NCI-H748 treated with DMSO at 0.1 percent for 48 hours (cell line): ENCODE measurements at regions not wholly inside any gene's neighbourhood (a gene's known extent, or its start where the extent isn't known, plus 50 kb on each side); places are given as distances from the start of the nearest gene placed in this dataset.
"Not testable (repeated sequence)": the region's sequence is repeated elsewhere in the genome, so short reads cannot be mapped to it uniquely, and the experiment has no call there.

Source experiments
- DNase-seq: peaks from one replicate; lab custom pipeline; 2025; lab: John Stamatoyannopoulos, UW

- no peak for DNase-seq
Measured at GRCh38 chr6:168938546-168938945, 315.1 kb downstream of the THBS2 start.

DNA sequence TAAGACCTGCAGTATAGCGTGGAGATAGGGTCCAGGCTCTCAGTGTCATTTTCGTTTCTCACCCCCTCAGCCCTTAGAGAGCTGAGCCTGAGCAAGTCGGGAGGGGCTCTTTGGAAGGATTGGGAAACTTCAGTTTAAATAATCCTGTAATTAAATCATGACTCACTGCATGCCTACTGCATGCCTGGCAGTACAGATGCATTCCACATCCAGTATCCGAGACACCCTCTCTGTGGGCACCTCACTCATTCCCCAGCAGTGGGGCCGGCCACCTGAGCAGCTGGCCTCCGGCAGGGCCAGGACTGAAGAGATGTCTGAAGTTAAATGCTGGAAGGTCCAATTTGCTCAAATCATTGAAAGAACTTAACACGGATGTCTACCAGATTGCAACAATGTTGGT is 316.6 kb downstream of the THBS2 start:
- DNase-seq: no peak

DNA sequence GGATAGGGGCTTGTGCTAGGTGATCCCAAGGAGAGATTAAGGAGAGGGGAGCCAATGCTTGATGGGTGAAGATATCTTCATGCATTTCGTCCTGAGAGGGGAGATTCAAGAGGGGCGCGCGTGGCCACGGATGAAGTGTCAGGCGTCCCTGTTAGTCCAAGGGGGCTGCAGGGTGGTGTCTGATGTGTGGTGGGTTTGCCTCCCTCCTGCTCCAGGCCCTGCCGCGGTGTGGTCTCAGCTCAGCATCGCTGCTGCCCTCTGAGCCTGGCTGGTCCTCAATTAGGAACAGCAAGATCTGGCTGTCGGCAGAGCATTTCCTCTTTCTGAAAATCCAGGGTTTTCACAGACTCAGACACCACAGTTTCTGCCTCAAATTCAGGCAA is 318.0 kb downstream of the THBS2 start:
- no peak for DNase-seq

GRCh38 chr6:168934660-168935627 is 318.7 kb downstream of the THBS2 start:
- no peak for DNase-seq

DNA sequence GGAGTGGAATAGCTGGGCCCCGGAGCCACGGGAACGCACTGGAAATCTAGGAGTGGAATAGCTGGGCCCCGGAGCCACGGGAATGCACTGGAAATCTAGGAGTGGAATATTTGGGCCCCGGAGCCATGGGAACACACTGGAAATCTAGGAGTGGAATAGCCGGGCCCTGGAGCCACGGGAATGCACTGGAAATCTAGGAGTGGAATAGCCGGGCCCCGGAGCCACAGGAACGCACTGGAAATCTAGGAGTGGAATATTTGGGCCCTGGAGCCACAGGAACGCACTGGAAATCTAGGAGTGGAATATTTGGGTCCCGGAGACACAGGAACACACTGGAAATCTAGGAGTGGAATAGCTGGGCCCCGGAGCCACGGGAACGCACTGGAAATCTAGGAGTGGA is 321.5 kb downstream of the THBS2 start:
- not testable (repeated sequence) for DNase-seq

GRCh38 chr6:168931072-168931471 is 322.6 kb downstream of the THBS2 start:
- not testable (repeated sequence) for DNase-seq

DNA sequence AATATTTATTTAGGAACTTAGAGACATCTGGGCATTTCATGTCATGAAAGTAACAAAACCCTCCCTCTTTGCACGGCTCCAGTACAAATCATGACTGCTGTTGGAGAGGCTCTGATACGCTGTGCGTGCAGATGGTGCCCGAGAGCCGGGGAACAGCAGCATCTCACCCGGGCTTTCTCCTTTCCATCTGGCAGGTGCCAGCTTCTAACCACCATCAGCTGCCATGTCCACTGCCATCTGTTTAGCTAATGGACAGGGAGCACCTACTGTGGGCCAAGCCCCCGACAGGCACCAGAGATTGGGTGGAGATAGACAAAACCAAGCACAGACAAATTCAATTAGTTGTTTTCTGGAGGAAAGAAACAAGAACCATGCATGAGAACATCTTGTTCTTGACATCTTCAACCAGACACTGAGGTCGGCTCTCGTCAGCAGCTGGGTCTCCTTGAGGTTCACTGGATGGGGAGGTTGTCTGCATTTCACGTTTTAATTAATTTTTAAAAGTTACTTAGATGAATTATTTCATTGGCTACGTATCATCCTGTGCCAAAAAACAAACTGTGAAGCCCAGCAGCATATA is 323.7 kb downstream of the THBS2 start:
- no peak for DNase-seq

DNA sequence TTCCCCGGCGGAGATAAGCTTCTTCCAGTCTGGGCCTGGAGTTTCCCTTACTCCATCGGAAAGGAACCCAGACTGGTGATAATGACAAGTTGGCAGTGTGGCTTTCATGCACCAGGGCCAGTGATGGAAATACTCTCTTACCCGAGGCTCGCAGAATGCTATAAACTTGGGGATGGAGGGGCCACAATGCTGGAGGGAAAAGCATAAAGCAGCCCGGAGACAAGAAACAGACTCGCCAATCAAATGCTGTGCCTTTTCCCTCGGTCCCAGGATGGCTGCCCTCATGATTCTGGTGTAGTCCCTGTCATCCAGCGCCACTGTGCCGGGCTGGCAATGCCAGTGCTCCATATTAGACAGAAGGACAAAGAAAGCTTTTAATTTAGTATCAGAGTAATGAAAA is 325.6 kb downstream of the THBS2 start:
- DNase-seq: no peak

GRCh38 chr6:168927026-168927425 is 326.6 kb downstream of the THBS2 start:
- DNase-seq: no peak

GRCh38 chr6:168926306-168926705 is 327.3 kb downstream of the THBS2 start:
- no peak for DNase-seq

DNA sequence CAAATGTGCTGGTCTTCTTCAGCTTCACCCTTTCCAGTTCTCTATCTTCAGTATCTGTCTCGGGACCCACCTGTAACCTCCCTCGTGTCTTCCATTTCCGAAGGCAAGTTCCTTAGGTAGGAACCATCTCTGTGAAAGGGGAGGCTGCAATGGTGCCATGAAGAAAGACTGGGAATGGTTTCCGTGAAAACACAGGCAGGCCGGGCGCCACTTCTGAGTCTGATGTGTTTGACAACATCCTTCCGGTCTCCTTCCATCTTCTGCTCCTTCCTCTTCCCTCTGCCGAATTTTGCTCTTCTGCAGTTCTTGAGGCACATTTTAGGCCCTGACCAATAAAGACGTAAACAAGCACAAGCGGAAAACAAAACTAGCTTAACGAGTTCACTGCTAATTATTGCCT is 328.0 kb downstream of the THBS2 start:
- DNase-seq: no peak

- no peak for DNase-seq
Measured at GRCh38 chr6:168923171-168923570, 330.5 kb downstream of the THBS2 start.

DNA sequence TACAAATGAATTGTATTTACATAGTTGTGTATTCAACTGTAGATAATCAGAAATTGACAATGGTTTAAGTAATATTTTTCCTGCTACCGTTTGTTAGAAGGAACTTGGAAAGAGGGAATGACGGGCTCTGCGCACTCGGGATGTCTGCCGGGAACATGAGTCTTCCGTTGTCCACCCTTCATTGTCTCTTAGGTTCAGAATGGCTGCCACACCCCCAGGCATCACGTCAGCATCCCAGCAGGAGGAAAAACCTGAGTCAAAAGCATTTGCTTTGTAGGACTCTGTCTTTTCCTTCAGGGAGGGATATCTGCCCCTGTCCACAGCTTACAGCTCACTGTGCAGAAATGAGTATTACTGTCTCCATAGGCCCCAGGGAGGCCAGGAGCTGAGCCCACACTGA is 331.2 kb downstream of the THBS2 start:
- DNase-seq: no peak

DNA sequence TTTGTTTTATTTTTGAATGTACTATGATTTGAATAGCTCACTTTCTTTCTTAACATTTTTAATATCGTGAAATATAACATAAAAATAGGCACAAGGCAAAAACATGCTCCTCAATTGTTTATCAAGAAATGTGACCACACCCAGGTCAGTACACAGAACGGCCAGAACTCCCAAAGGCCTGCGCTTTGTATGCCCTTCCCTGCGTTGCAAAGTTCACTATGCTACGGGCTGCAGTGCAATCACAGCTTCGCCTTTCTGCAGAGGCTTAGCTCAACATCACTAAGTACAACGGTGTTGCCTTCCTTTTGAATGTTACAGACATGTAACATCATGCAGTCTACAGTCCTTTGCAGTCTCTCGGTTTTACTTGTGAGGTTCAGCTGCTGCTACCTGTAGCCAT is 333.4 kb downstream of the THBS2 start:
- DNase-seq: no peak

DNA sequence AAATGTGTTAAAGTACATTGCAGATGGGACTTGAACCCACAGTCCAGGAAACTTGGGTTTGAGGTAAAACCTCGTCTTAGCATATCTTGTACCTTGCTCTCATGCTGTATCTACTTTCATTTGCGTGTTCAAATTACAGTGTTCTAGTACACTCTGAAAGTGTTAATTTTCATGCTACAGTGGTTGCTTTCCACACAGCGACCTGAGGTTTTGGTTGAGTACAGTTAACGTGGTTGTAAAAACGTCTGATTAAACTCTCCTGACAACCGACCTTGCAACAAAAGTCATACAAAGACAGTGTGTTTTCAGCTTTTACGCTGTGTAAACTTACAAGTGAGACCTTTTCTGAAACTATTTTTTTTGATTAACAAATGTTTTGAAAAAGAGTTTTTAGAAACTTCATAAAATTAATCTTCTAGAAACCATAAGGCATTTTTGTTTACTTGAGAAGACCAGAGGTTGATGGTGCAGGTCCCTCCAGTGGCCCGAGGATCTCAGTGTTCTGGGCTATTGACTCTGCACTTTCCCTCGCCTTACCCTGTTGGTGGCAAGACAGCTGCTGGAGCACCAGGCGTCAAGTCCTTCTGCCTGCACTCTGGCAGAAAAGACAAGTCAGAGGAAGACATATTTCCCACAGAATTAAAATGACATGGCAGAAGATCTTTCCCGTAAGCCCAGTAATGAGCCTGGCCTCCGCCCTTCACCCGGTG is 334.0 kb downstream of the THBS2 start:
- DNase-seq: no peak

- no peak for DNase-seq
Measured at GRCh38 chr6:168916576-168917211, 337.0 kb downstream of the THBS2 start.

DNA sequence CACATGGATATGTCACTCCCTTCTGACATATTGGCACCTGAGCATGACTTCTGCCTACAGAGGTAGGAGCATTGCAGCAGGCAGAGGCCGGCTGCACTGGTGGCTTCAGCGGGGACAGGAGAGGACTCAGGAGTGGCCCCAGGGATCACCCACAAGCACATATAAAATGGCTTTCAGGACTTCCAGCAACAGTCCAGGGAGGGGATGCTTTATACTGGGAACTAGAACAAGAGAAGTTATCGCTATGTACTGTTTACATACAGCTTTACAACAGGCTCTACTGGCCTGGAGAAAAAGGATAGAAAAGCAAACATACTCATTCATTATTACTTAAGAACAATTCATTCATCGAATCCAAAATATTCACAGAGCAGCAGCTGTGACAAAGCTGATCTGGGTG is 337.8 kb downstream of the THBS2 start:
- DNase-seq: no peak

GRCh38 chr6:168915242-168915641 is 338.4 kb downstream of the THBS2 start:
- DNase-seq: no peak

DNA sequence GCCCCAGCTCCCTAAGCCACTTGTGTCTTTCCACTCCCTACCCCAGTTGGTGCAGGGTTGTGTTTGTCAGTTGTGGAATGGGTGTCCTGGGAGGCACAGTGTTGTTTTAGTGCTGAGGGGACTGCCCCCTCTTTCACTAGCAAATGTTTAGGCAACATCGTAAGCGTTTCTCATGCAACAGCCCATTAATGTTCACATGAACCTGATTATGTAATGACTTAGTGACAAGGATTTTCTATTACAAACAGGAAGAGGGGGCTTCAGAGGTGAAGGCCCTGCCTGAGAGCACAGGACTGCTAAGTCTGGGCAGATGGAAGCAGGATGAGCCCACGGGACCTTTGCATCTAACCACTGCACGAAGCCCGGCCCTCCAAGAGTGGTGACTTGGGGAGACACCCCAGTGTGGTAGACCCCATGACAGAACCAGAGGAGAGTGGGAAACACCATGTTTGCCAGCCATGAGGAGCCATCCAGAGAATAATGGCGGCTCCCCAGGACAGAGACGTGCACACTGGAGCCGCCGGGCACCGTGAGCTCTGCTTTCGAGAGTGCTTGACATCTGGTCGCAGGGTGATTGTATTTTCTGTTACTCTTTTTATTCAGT is 339.7 kb downstream of the THBS2 start:
- DNase-seq: no peak

DNA sequence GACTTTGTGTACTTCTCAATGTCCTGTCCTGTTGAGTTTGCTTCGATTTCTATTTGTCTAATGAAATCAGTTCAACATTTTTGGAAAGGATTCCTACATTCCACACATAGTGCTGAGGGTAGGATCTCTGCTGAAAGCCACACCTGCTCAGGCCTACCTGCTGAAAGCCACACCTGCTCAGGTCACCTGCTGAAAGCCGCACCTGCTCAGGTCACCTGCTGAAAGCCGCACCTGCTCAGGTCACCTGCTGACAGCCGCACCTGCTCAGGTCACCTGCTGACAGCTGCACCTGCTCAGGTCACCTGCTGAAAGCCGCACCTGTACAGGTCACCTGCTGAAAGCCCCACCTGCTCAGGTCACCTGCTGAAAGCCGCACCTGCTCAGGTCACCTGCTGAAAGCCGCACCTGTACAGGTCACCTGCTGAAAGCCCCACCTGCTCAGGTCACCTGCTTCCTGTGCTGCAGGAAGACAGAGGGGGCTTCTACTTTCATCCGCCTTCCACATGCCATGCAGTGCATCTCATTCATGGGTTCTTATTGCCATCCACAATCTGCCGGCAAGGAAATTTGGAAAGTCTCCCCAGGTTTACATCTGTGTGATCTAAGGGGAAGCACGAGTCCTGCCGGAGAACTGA is 340.3 kb downstream of the THBS2 start:
- DNase-seq: not testable (repeated sequence)

DNA sequence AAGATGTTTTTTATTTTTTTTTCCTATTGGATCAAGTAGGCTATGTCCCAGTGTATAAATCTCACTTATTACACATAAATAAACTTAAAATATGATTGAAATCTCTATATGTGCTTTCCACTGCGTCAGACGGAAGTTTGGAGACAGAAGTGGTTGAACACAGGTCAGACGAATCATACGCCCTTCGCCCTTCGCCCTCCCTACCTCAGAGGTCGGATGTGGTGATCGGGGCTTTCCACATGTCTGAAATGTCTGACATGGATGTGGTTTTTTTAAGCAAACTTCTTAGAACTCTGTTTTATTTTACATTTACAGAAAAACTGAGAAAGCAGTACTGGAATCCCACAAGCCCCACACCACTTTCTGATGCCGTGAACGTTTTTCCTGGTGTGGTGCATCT is 344.4 kb downstream of the THBS2 start:
- no peak for DNase-seq

GRCh38 chr6:168908887-168909286 is 344.8 kb downstream of the THBS2 start:
- DNase-seq: no peak
